ENCODE measurements at regions not wholly inside any gene's neighbourhood (a gene's known extent, or its start where the extent isn't known, plus 50 kb on each side); places are given as distances from the start of the nearest gene placed in this dataset.

- ChIA-PET POLR2A (ENCODE audit: low non-redundant PET) (no interaction called here), CTCF (no interaction called here)
- no peak for DNase-seq (ENCODE audit: low spot score)
- Histone ChIP-seq H3K27me3 (replicated peaks; ENCODE audit: insufficient read depth, low read depth, low read length, poor library complexity) (no peaks in the 10 kb centered on the region), H3K27ac (ENCODE audit: low read depth, low read length, poor library complexity, severe bottlenecking) (no peak overlapping the region), H3K4me3 (ENCODE audit: low read depth, low read length, poor library complexity, severe bottlenecking) (no peak overlapping the region), H3K4me1 (ENCODE audit: insufficient read depth, low read length, poor library complexity, severe bottlenecking) (peaks cover 8% of the 10 kb centered on the region), H3K36me3 (ENCODE audit: insufficient read depth, low read length, poor library complexity, severe bottlenecking) (no peaks in the 10 kb centered on the region), H3K9me3 (ENCODE audit: low read depth, low read length, poor library complexity, severe bottlenecking) (no peaks in the 10 kb centered on the region)
- TF ChIP-seq CTCF (conservative IDR thresholded peaks at IDR 0.05; ENCODE audit: low read depth, low read length): no peak
- TF ChIP-seq EZH2 (IDR thresholded peaks at IDR 0.05; ENCODE audit: borderline replicate concordance, low read depth, low read length, poor library complexity, severe bottlenecking): no peak
- BruUV-seq (replicated peaks): no TSS peak
- intact Hi-C loops (cut with micrococcal nuclease; ENCODE audit: unreplicated experiment): no loop called here
These were observed 135.3 kb upstream of the LDB2 start for GRCh38 chr4:17033768-17034181.

GRCh38 chr4:17033025-17033767 is 134.8 kb upstream of the LDB2 start:
- Histone ChIP-seq H3K27me3 (replicated peaks; ENCODE audit: insufficient read depth, low read depth, low read length, poor library complexity) (no peaks in the 10 kb centered on the region), H3K36me3 (ENCODE audit: insufficient read depth, low read length, poor library complexity, severe bottlenecking) (no peaks in the 10 kb centered on the region), H3K4me1 (ENCODE audit: insufficient read depth, low read length, poor library complexity, severe bottlenecking) (peaks cover 8% of the 10 kb centered on the region), H3K9me3 (ENCODE audit: low read depth, low read length, poor library complexity, severe bottlenecking) (no peaks in the 10 kb centered on the region), H3K27ac (ENCODE audit: low read depth, low read length, poor library complexity, severe bottlenecking) (no peak overlapping the region), H3K4me3 (ENCODE audit: low read depth, low read length, poor library complexity, severe bottlenecking) (no peak overlapping the region)
- intact Hi-C loops (cut with micrococcal nuclease; ENCODE audit: unreplicated experiment): no loop called here
- no peak for DNase-seq (ENCODE audit: low spot score)
- BruUV-seq (replicated peaks): no TSS peak
- TF ChIP-seq EZH2 (IDR thresholded peaks at IDR 0.05; ENCODE audit: borderline replicate concordance, low read depth, low read length, poor library complexity, severe bottlenecking): no peak
- TF ChIP-seq CTCF (conservative IDR thresholded peaks at IDR 0.05; ENCODE audit: low read depth, low read length): no peak
- POLR2A ChIA-PET (ENCODE audit: low non-redundant PET): no interaction called here
- CTCF ChIA-PET: no interaction called here

- Histone ChIP-seq H3K9me3 (ENCODE audit: low read depth, low read length, poor library complexity, severe bottlenecking) (no peaks in the 10 kb centered on the region), H3K4me3 (ENCODE audit: low read depth, low read length, poor library complexity, severe bottlenecking) (no peak overlapping the region), H3K27ac (ENCODE audit: low read depth, low read length, poor library complexity, severe bottlenecking) (no peak overlapping the region), H3K36me3 (ENCODE audit: insufficient read depth, low read length, poor library complexity, severe bottlenecking) (no peaks in the 10 kb centered on the region), H3K4me1 (ENCODE audit: insufficient read depth, low read length, poor library complexity, severe bottlenecking) (peaks cover 11% of the 10 kb centered on the region), H3K27me3 (replicated peaks; ENCODE audit: insufficient read depth, low read depth, low read length, poor library complexity) (no peaks in the 10 kb centered on the region)
- POLR2A ChIA-PET (ENCODE audit: low non-redundant PET): no interaction called here
- intact Hi-C loops (cut with micrococcal nuclease; ENCODE audit: unreplicated experiment): no loop called here
- no TSS peak for BruUV-seq (replicated peaks)
- DNase-seq (ENCODE audit: low spot score): no peak
- CTCF ChIA-PET: no interaction called here
- no peak for TF ChIP-seq CTCF (conservative IDR thresholded peaks at IDR 0.05; ENCODE audit: low read depth, low read length)
- TF ChIP-seq EZH2 (IDR thresholded peaks at IDR 0.05; ENCODE audit: borderline replicate concordance, low read depth, low read length, poor library complexity, severe bottlenecking): no peak
These were observed 132.1 kb upstream of the LDB2 start for GRCh38 chr4:17030543-17030942.
